Limb (tissue), 2 donors: ENCODE measurements at regions not wholly inside any gene's neighbourhood (a gene's known extent, or its start where the extent isn't known, plus 50 kb on each side); places are given as distances from the start of the nearest gene placed in this dataset.
A peak's percentile ranks its signal among the peaks of the same experiment; 100 is the strongest.

ENCODE experiments used
- DNase-seq, 2 donors: peaks; one replicate each; pipeline ENCODE4 v3.0.0-alpha.2; 2016; ENCODE audit errors: extremely low spot score in 2 of 2

DNA sequence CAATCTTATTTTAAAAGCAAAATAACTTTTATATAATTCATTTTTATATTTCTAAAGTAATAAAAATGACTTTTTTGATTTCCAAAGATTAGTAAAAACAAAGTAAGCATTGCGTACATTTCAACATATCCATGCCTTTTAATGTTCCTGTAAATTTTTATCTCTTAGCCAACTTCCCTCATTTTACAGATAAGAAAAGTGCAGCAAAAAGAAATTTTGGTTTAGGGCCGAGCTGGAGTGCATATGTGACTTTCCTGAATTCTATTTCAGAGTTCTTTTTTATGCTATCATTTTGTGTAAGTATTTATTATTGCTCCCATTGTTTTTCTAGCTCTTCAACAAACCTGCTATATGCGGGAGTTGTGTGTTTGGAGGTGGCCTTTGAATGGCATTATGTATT lies 195.3 kb downstream of the NHLRC3 start:
- DNase-seq: no peak

DNA sequence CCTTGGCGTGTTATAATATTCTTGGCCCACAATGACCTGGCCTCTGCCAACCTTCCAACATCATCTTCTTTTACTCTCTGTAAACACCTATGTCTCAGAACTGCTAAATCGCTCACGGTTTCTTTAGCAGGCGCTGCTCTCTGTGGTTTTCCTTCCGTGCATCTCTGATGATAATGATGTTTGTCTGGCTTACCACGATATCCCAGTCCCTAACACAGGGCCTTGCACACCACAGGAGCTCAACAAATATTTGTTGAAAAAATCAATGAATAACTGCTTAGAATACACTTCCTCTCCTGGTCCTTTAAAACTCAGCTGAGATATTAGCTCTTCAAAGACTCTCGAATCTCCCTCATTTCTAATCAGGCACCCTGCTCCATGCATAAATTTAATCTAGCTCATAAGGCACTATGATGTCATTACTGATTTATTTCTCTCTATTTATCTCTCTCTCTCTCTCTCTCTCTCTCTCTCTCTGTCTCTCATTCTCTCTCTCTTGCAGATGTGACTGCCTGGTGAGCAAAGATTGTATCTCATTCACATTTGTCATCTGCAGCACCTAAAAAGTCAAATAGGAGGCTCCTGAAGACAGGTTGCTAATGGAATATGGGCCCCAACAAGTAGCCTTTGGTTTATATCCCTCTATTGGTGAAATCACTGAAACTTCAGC lies 206.4 kb downstream of the NHLRC3 start:
- DNase-seq: no peak

DNA sequence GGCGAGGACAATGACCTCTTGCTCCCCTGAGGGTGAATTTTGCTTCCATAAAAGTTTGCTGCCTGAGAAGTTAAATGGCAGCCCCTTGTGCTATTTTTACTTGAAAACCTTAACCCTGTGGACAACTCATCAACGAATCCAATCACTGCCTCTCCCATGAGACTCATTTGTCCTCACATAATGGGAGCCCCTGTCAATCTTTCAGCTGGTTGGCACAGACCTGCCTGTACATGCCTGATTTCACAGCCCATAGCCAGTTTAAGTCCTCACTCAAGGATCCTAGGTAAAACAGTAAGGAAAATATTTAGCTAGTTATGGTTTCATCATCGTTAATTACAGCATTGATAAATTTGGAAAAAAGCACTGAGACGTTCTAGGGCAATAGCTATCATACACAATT lies 207.4 kb downstream of the NHLRC3 start:
- no peak for DNase-seq

DNA sequence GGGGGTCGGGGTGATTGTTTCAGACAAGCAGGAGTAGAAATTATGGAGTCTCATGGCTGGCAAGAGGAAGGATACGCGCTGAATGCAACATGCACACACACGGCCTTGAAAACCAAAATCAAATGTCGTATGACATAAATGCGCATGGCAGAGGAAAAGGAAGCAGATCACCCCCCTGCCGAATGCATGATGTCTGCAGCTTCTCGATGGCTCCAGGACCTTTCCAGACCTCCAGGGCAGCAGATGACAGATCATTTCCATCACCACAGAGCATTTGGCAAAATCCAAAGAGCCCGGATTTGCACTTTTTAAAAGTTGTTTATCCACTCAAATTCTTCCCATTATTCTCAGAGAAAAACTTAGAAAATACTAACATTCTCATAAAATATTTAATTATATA lies 211.7 kb downstream of the NHLRC3 start:
- DNase-seq: no peak

DNA sequence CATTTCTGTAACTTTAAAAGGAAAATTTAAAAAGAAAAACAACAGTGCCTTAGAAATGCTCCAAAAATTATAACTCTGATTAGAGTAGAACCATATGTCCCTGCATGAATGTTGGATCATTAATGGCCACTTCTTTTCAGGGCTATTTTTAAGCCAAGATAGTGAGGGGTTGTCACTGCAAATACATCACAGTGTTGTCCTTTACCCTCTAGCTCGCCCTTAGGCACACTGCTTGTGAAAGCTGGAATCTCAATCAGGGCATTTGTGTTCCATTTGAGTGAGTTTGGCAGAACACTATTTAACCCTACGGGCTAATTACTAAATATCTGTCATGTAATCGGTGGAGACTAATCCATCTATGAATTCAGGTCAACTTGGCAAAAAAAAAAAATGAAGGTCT lies 212.2 kb downstream of the NHLRC3 start:
- no peak for DNase-seq

DNA sequence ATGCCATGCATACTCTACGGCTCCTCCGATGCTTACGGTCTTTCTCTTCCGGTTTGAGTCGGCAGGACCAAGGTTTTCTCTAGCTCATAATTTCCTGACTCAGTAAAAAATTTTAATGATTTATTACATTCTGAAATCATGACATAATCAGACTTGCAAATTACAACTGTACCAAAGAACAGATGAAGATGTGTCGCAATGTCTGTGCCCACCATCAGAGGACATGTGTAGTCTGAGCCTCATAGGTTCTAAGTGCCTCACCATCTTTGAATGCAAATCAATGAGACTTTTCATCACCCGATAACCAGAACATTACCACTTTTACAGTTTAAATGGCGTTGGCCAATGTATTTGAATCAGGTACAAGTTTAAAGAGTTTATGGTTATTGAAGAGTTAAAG lies 213.1 kb downstream of the NHLRC3 start:
- DNase-seq: no peak

DNA sequence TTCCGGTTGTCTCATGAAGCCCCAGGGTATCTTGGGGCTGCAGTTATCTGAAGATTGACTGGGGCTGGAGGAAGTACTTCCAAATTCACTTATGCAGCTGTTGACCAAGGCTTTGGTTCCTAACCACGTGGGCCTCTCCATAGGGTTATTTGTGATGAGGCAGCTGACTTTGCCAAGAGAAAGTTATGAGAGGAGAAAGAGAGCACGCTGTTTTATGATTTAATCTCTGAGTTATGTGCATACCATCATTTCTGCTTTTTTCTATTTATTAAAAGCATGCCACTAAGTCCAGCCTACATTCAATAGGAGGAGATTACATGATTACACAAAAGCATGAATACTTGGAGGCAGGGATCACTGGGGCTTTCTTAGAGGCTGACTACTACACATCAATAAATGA lies 215.5 kb downstream of the NHLRC3 start:
- DNase-seq: peak in 1 of 2 donors; percentile 73

DNA sequence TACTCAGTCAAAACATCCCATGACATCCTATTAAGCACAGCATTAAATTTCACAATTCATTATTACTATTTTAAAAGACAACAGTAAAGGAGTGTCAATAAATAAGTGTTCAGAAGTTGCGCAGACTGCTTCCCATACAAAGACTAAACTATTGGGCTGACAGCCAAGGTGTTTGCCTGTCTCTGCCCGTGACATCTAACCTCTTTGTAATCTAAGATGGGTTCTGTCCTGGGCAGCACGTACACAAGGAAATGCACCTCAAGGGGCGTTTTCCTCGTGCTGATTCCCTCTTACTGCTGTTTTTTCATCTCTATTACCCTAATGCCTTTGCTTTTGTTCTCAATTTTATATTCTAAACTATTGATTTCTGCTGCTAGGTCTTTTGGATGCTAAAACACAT lies 216.3 kb downstream of the NHLRC3 start:
- no peak for DNase-seq

DNA sequence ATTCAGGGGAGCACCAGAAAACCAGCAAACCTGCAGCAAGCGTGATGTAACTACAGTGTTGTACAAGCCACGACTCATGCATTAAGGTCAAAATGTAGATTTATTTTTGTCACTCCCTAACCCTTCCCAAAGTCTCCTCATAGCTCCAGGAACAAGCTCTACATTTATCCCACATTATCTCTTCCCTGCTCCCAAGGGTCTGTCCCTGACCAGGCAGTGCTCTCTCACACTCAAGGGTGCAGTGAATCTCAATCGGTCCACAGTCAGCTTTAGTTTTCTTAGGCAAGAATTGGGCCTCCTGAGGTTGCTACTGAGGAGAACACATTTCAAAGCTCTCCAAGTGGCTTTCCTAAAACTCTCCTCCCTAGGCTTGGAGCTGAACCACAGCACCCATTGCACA lies 219.4 kb downstream of the NHLRC3 start:
- no peak for DNase-seq

DNA sequence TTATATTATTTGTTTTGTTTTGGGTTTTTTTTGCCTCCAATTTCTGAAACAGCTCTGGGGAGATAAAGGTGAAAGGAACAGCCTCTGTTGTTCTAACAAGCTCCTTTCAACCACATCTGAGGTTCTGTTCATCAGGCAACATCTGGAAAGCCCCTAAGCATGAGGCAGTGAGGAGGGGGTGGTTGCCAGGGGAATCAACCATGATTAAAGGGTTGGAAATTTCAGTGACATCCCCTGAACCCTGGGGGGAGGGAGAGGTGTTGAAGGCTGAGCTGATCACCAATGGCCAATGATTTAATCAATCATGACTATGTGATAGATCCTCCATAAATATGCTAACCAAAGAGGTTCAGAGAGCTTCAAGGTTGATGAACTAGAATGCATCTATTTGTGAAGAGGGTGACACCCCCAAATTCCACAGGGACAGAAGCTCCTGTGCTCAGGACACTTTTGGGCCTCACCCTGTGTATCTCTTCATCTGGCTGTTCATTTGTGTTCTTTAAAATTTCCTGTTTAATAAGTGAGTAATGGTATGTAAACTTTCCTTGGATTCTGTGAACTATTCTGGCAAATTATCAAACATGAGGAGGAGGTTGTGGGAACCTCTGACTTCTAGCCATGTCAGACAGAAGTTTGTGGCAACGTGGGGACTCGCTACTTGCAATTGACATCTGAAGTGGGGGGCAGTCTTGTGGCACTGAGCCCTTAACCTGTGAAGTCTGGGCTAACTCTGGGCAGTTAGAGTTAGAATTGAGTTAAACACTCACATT lies 221.3 kb downstream of the NHLRC3 start:
- no peak for DNase-seq

DNA sequence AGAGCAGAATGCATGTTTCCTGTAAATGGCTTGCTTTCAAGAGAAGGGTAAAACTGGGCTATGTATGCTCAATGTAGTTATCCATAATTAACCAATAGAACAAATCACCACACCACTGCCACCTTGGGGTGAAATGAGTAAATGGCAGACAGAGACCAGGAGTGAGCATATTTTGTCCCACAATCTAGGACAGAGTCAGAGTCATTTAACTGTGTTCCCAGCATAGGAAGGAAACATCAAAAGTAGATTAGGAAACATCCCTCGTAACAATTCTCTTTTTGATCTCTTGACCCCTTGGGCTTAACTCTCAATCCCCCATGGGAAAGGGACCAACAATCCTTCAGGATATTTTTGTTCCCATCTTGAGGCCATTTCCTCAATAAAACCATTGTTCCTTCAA lies 224.8 kb downstream of the NHLRC3 start:
- DNase-seq: peak in 1 of 2 donors; percentile 25

DNA sequence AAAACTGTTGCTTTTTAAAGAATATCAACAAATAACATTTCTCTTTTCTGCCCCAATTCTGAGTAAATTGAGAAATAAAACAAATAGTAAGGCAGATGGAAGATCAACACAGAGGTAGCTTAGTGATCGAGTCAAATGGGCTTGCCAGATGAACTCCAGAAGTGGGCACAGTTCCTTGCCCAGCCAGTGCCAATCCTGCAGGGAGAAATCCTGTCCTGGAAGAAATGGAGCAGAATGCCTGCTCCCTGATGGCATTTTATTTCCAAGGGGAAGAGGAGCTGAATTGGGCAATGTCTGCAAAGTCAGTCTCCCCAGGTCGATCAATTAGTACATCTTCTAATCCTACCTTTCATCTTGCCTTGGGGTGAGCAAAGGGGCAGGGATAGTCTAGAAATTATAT lies 225.3 kb downstream of the NHLRC3 start:
- no peak for DNase-seq

DNA sequence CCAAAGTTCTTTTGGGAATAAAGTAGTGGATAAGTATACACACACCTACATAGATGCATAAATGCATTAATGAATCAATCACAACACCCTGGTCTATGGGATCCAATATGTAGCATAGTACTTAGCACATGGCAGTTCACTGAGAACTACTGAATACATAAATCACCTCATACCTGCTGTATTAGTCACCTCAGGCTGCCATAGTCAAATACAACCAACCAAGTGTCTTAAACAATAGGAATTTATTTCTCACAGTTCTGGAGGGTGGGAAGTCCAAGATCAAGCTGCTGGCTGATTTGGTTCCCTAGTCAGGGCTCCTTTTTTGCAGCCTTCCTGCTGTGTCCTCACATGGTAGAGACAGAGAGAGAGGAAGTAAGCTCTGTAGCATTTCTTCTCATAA lies 228.2 kb downstream of the NHLRC3 start:
- DNase-seq: no peak

DNA sequence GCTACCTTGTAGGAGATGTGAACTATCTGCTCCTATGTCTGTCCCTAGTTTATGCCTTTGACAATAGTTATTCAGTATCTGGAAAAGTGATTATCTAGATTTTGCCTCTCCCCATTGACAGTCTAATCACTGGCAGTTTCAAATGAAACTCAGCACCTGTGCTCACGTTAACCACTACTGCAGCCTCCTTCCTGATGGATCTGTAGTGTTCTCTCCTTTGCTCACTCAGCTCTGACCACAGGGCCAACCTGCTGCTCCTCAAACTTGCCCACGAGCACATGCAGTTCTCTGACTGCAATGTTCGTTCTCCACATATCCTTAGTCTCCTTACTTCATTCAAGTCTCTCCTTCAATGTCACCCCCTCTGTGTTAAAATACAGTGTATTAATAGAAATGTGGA lies 230.1 kb downstream of the NHLRC3 start:
- DNase-seq: no peak

DNA sequence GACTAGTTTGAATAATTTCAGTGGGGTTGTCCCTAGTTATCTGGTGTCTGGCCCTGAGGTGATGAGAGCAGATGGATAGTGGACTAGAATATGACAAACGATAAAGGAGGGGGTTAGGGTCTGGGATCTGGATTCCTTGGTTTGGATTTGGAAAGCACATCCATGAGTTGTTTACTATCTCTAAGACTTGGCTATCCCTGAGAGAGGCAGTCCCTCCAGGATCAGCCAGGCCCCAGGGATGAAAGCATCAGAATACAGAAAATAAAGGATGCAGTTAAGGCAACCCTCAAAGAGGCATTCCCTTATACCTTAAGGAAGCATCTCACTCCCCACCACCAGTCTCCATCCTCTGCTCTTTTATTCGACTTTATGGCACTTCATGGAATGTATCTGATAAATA lies 230.7 kb downstream of the NHLRC3 start:
- no peak for DNase-seq

DNA sequence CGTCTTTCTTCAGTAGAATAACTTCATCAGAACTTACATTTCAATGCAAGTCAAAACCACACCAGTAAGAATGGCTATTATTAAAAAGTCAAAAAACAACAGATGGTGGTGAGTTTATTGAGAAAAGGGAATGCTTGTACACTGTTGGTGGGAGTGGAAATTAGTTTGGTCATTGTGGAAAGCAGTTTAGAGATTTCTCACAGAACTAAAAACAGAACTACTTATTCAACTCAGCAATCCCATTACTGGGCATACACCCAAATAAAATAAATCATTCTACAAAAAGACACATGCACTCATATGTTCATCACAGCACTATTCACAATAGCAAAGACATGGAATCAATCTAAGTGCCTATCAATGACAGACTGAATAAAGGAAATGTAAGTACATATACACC lies 231.2 kb downstream of the NHLRC3 start:
- no peak for DNase-seq

DNA sequence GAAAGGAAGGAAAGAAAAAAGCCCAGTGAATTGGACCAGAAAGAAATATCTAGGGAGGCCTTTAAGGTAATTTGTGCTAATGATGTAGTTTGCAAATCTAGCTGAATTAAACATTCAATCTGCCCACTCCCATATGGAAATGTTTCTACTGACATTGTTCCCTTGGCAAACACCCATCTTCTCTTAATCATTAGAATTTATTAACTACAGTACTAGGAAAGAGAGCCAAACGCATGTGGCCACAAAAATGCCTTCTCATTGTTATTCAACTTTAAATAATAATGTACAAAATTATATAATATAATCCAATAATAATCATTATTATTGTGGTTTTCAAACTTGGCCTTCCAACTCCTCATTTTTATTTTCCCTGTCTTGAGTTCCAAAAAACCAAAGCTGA lies 234.7 kb downstream of the NHLRC3 start:
- peak in 1 of 2 donors; percentile 31 for DNase-seq

DNA sequence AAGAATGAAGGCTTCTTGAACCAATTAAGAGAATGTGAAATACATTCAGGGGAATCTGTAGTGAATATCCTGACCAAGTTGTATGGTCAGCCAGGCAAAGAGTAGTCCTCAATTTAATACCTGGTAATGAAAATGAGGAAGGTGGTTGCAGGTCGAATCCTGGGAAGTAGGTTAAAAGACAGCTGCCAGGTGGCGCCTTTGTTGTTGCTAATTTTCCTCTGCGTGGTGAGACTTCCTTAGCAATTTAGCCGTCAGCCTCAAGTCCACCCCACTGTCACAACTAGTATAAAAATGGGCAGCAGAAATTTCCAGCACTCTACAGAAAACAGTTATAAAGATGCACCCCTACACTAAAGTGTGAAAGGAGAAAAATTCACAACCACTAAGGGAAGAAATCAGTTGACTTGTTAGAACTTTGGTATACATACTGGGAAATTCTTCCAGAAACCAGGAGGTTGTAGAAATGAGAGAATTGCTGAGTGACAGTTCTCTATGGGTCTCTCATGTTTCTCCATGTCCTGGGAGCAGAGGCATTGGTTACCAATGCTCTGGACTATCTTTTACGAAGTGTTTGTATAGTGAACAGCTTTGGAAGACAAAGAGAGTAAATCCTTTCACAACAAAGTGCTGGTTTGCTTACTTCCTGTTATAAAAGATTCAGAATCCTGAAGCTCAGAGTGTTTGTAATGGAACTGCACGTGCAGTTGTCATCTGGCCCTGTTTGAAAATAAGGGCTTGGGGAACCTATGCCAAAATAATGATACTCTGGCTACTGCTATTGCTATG lies 235.9 kb downstream of the NHLRC3 start:
- DNase-seq: no peak

DNA sequence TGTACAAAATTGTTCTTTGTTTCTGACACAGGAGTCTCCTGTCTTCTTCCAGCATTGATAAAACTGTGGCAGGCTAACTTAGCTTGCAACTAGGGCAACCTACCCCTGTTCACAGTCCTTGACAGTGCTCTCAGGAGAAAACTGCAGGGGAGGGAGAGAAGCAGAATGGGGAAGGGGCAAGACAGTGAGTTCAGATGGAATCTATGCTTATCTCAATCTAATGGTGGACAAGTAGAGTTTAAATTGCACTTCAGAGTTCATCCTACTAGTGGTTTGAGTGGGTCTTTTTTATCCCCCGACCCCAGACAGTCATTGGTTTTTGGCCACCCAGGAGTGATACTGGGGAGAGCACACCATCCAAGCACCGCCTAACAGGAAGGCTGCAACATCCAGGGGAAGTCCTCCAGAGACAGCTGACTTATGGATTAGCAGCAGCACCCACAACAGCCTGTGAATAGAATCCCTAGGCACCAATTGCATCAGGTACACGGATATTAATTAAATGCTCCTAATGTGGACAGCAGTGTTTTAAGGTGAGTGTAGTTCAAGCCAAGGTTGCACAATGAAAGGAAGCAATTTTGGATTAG lies 236.6 kb downstream of the NHLRC3 start:
- DNase-seq: no peak

DNA sequence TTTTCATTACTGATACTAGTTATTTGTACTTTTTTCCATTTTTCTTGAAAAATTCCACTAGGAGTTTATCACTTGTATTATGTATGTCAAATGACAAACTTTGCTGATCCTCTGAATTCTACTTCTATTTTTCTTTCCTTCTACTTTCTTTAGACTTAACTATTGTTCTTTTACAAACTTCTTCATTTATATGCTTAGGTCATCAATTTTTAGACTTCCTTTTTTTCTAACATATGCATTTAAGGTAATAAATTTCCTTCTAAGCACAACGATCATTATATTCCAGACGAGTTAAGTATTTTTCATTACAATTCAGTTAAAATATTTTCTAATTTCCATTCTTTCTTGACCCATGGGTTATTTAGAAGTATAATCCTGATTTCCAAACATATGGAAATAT lies 240.8 kb downstream of the NHLRC3 start:
- DNase-seq: no peak

DNA sequence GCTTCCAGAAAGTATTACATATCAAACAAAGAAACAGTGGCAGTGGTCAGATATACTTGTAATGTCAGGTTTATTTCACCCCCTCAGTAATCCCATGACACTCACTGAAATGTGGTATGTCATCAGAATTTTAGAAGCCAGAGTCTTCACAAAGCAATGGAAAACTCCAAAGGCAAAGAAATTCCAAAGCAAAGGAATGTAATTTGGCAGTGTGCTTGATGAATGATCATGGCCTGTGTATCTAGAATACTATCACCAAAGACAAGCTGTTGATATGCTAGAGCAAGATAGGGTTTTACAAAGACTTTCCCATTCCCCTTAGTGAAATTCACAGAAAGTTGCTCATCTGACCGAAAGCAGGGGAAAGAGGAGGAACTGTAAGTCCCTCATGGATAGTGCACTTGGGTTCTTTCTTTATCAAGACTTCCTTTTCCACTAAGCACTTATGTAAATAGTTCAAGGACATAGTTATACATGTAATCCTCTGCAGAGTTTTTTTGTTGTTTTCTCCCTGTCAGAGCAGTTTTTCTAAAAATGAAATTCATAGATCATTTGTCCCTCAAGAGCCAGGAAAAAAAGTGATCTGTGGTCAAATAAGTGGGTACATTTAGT lies 243.4 kb downstream of the NHLRC3 start:
- no peak for DNase-seq
